ENCODE measurements at regions not wholly inside any gene's neighbourhood (a gene's known extent, or its start where the extent isn't known, plus 50 kb on each side); places are given as distances from the start of the nearest gene placed in this dataset.

DNA sequence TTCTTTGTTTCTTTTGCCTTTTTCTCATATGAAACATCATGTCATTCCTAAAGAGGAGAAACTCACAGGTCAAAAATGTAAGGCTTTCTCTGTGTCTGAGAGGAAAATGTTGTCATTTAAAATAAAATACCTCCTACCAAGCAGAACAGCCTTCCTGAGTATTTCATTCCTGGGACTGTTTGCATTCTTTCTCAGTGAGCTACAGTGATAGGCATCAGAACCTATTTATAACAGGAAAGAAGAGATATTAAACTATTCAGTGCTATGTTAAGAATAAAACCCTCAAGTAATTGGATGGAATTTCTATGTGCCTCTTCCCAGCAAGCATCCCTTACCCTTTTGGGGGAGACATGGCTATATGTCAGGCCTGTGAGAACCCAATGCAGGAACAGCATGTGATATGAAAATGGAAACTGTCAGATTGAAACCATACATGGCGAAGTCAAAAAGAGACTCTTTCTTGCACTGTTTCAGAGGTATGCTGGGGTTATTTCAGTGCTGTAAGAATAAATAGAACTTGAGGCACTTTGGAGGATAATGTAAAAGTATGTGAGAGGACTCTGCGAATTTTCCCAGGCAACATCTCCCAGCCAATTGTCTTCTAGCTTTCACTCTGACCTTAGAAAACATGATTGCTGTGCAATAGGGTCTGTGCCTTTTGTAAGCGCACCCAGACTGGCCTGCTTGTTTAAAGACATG lies 133.8 kb upstream of the CCN2 start:
- FAIRE-seq (no peak), DNase-seq (ENCODE audit: low read depth, low spot score) (no peak)
- H3K27ac ChIP-seq (ENCODE audit: control insufficient read depth, insufficient read depth, low read length): peak overlapping the region; percentile 50
- dilution Hi-C loops (cut with MboI; ENCODE audit: extremely low pct_ligation_motif_present, low sequenced_read_pairs): no loop called here
- peak overlapping the region; percentile 37 for H3K4me2 ChIP-seq (ENCODE audit: control insufficient read depth, extremely low read depth, insufficient read depth, low read depth, low read length)
- H3K27me3 ChIP-seq (ENCODE audit: control insufficient read depth, extremely low read depth, insufficient read depth, low read length): no peaks in the 10 kb centered on the region
- H4K20me1 ChIP-seq (ENCODE audit: control insufficient read depth, extremely low read depth, insufficient read depth, low read length): no peaks in the 10 kb centered on the region
- no peaks in the 10 kb centered on the region for H3K79me2 ChIP-seq (ENCODE audit: control insufficient read depth, insufficient read depth, low read length)
- H3K36me3 ChIP-seq (ENCODE audit: control insufficient read depth in 2 of 2, extremely low read depth in 1 of 2, insufficient read depth in 2 of 2, low read length in 2 of 2): no peaks in the 10 kb centered on the region
- H3K9me1 ChIP-seq (ENCODE audit: control insufficient read depth, extremely low read depth, insufficient read depth, low read length): no peaks in the 10 kb centered on the region
- no peak overlapping the region for H3K9ac ChIP-seq (ENCODE audit: control insufficient read depth, extremely low read depth, insufficient read depth, low read length)
- H3K4me3 ChIP-seq (ENCODE audit: control insufficient read depth in 2 of 3, extremely low read depth in 1 of 3, insufficient read depth in 2 of 3, low read depth in 1 of 3, low read length in 3 of 3): peak overlapping the region in 1 of 3 experiments; percentile 10
- H2AFZ ChIP-seq (ENCODE audit: control insufficient read depth, low read length): peak overlapping the region; percentile 77
- peaks cover 17% of the 10 kb centered on the region for H3K4me1 ChIP-seq (ENCODE audit: control insufficient read depth, extremely low read depth, insufficient read depth, low read length)
- no peaks in the 10 kb centered on the region for H3K9me3 ChIP-seq (ENCODE audit: control insufficient read depth, low read depth, low read length)
- no peak for TF ChIP-seq EZH2 (IDR thresholded peaks at IDR 0.05; ENCODE audit: low read length)
- TF ChIP-seq CTCF (optimal IDR thresholded peaks at IDR 0.05 in 1 of 3, IDR thresholded peaks at IDR 0.05 in 1 of 3, conservative IDR thresholded peaks at IDR 0.05 in 1 of 3; ENCODE audit: extremely low read depth in 1 of 3, insufficient read depth in 2 of 3, low read length in 3 of 3): no peak

DNA sequence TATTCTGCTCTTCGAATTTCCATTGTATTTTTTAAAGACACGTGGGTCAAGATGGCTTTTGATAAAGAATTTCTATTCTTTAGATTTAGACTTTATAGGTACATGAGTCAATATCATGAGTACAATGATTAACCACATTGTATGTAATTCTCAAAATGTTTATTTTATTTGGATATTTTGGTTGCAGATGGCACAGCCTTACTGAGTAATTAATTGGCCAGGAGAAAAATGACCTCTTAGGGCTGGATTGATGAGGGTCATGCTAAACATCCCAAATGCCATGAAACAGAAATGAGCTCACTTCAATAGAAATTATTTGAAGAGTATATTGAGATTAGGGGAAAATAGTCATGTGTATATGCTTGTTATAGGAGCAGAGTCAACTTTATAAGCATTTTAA lies 131.2 kb upstream of the CCN2 start:
- H3K4me1 ChIP-seq (ENCODE audit: control insufficient read depth, extremely low read depth, insufficient read depth, low read length): peaks cover 17% of the 10 kb centered on the region
- no peaks in the 10 kb centered on the region for H3K27me3 ChIP-seq (ENCODE audit: control insufficient read depth, extremely low read depth, insufficient read depth, low read length)
- FAIRE-seq (no peak), DNase-seq (ENCODE audit: low read depth, low spot score) (no peak)
- H3K79me2 ChIP-seq (ENCODE audit: control insufficient read depth, insufficient read depth, low read length): no peaks in the 10 kb centered on the region
- no peak overlapping the region for H3K4me3 ChIP-seq (ENCODE audit: control insufficient read depth in 2 of 3, extremely low read depth in 1 of 3, insufficient read depth in 2 of 3, low read depth in 1 of 3, low read length in 3 of 3)
- no peak for TF ChIP-seq EZH2 (IDR thresholded peaks at IDR 0.05; ENCODE audit: low read length)
- no peak for TF ChIP-seq CTCF (optimal IDR thresholded peaks at IDR 0.05 in 1 of 3, IDR thresholded peaks at IDR 0.05 in 1 of 3, conservative IDR thresholded peaks at IDR 0.05 in 1 of 3; ENCODE audit: extremely low read depth in 1 of 3, insufficient read depth in 2 of 3, low read length in 3 of 3)
- H3K9me3 ChIP-seq (ENCODE audit: control insufficient read depth, low read depth, low read length): no peaks in the 10 kb centered on the region
- no peak overlapping the region for H3K4me2 ChIP-seq (ENCODE audit: control insufficient read depth, extremely low read depth, insufficient read depth, low read depth, low read length)
- H3K9ac ChIP-seq (ENCODE audit: control insufficient read depth, extremely low read depth, insufficient read depth, low read length): no peak overlapping the region
- H2AFZ ChIP-seq (ENCODE audit: control insufficient read depth, low read length): no peak overlapping the region
- H3K9me1 ChIP-seq (ENCODE audit: control insufficient read depth, extremely low read depth, insufficient read depth, low read length): no peaks in the 10 kb centered on the region
- dilution Hi-C loops (cut with MboI; ENCODE audit: extremely low pct_ligation_motif_present, low sequenced_read_pairs): no loop called here
- no peaks in the 10 kb centered on the region for H4K20me1 ChIP-seq (ENCODE audit: control insufficient read depth, extremely low read depth, insufficient read depth, low read length)
- H3K36me3 ChIP-seq (ENCODE audit: control insufficient read depth in 2 of 2, extremely low read depth in 1 of 2, insufficient read depth in 2 of 2, low read length in 2 of 2): no peaks in the 10 kb centered on the region
- no peak overlapping the region for H3K27ac ChIP-seq (ENCODE audit: control insufficient read depth, insufficient read depth, low read length)

Data from keratinocyte (primary cell).